ENCODE measurements at regions not wholly inside any gene's neighbourhood (a gene's known extent, or its start where the extent isn't known, plus 50 kb on each side); places are given as distances from the start of the nearest gene placed in this dataset.

DNA sequence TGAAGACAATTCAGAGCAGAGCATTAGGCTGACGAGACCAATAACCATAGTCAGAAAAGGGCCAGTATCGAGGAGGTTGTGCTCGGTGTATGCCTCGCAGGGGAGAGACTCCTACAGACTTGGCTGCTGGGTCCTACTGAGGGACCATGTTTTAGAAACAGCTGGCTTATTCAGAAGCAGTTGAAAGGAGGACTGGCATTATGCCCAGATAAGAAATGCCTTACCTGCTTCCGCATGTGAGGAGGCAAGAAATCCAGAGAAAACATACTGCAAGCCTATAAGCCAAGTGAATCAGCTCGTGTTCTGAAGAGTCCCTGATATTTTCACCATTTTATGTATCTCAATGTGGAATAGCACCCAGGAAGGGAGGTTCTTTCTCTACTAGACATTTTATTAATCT lies 434.7 kb downstream of the GRB14 start:
- intact Hi-C loops (cut with DNase I): no loop called here
- Histone ChIP-seq H3K27me3 (no peaks in the 10 kb centered on the region), H3K4me1 (no peaks in the 10 kb centered on the region), H3K9me3 (no peaks in the 10 kb centered on the region), H3K36me3 (no peaks in the 10 kb centered on the region), H3K4me3 (no peak overlapping the region), H3K27ac (no peak overlapping the region)
- TF ChIP-seq POLR2A (IDR thresholded peaks at IDR 0.05): no peak
- TF ChIP-seq, protein P1, sequence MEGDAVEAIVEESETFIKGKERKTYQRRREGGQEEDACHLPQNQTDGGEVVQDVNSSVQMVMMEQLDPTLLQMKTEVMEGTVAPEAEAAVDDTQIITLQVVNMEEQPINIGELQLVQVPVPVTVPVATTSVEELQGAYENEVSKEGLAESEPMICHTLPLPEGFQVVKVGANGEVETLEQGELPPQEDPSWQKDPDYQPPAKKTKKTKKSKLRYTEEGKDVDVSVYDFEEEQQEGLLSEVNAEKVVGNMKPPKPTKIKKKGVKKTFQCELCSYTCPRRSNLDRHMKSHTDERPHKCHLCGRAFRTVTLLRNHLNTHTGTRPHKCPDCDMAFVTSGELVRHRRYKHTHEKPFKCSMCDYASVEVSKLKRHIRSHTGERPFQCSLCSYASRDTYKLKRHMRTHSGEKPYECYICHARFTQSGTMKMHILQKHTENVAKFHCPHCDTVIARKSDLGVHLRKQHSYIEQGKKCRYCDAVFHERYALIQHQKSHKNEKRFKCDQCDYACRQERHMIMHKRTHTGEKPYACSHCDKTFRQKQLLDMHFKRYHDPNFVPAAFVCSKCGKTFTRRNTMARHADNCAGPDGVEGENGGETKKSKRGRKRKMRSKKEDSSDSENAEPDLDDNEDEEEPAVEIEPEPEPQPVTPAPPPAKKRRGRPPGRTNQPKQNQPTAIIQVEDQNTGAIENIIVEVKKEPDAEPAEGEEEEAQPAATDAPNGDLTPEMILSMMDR (IDR thresholded peaks at IDR 0.05): no peak
- no peak for TF ChIP-seq POLR2AphosphoS5 (IDR thresholded peaks at IDR 0.05; ENCODE audit: insufficient read depth in 1 of 2, low read depth in 1 of 2)
- DNase-seq (ENCODE audit: extremely low spot score in 2 of 2): no peak

DNA sequence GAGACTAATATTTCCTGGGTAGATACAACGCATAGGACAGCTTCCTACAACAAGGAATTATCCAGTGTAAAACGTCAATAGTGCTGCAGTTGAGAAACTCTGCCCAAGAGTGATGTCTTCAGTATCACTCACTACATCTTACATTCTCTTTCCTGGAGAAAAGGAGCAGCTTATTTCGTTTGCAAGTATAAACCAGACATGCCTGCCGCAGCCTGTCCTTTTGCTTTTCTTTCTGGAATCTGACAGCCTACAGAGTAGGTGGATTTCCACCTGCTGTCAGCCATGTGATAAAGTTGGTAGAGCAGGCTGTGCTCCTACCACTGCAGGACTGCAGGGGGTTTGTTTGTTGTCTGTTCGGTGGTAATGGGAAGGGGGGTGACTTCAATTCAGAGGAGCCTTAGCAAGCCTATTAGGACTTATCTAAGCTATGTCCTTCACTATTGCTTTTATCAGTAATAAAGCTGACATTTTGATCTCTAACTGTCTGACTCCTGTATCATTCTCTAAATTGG lies 439.1 kb downstream of the GRB14 start:
- Histone ChIP-seq H3K27ac (no peak overlapping the region), H3K9me3 (no peaks in the 10 kb centered on the region), H3K27me3 (no peaks in the 10 kb centered on the region), H3K4me1 (no peaks in the 10 kb centered on the region), H3K4me3 (no peak overlapping the region), H3K36me3 (no peaks in the 10 kb centered on the region)
- intact Hi-C loops (cut with DNase I): no loop called here
- DNase-seq (ENCODE audit: extremely low spot score in 2 of 2): no peak
- no peak for TF ChIP-seq POLR2A (IDR thresholded peaks at IDR 0.05)
- TF ChIP-seq, protein P1 (IDR thresholded peaks at IDR 0.05): no peak
- TF ChIP-seq POLR2AphosphoS5 (IDR thresholded peaks at IDR 0.05; ENCODE audit: insufficient read depth in 1 of 2, low read depth in 1 of 2): no peak

DNA sequence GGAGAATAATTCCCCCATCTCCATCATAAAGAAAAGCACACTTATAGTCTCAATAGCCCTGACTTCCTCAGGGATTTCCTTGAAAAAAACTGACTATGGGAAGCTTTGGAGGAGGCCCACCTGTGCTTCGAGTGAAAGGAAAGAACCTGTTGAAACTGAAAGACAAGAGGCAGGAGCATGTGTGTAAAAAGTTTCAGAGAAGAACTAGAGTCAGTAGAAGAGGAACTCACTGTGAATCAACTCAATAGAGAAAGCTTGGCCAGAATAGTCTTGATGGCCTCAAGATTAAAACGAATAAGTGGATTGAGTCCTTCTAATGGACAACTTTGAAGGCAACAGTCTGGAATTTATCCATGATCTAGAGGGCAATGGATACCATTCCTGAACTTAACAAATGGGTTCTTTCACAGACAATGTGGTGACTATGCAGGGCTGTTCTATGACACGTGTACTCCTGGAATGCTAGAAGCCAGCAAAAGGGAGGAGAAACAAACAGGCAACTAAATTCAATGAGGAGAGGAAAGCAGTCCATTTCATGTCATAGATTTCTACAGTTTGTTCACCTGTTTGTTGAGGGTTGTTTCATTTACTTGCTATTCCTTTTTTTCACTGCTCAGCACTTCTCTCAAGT lies 442.3 kb downstream of the GRB14 start:
- no peaks in the 10 kb centered on the region for H3K4me1 ChIP-seq
- no peak overlapping the region for H3K4me3 ChIP-seq
- no peaks in the 10 kb centered on the region for H3K36me3 ChIP-seq
- intact Hi-C loops (cut with DNase I): no loop called here
- TF ChIP-seq, protein P1 (IDR thresholded peaks at IDR 0.05): no peak
- no peak for TF ChIP-seq POLR2AphosphoS5 (IDR thresholded peaks at IDR 0.05; ENCODE audit: insufficient read depth in 1 of 2, low read depth in 1 of 2)
- no peak for TF ChIP-seq POLR2A (IDR thresholded peaks at IDR 0.05)
- H3K9me3 ChIP-seq: no peaks in the 10 kb centered on the region
- no peaks in the 10 kb centered on the region for H3K27me3 ChIP-seq
- no peak overlapping the region for H3K27ac ChIP-seq
- DNase-seq (ENCODE audit: extremely low spot score in 2 of 2): no peak

DNA sequence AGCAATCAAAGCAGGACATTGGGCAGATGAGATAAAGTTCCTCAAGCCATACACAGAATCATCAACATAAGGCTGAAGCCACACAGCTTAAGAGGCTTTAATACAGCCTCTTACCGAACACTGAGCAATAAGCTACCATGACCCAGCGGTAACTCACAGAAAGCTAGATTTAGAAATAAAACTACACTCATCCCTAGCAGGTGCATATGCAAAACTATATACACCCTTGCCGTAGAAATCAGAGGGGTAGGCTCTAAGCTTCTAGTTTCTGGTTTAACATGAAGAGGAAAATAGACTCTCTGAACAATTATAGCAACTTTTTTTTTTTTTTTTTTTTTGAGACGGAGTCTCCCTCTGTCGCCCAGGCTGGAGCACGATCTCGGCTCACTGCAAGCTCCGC lies 428.8 kb upstream of the FIGN start:
- Histone ChIP-seq H3K4me1 (no peaks in the 10 kb centered on the region), H3K4me3 (no peak overlapping the region), H3K27ac (no peak overlapping the region), H3K9me3 (no peaks in the 10 kb centered on the region), H3K27me3 (no peaks in the 10 kb centered on the region), H3K36me3 (no peaks in the 10 kb centered on the region)
- TF ChIP-seq POLR2AphosphoS5 (IDR thresholded peaks at IDR 0.05; ENCODE audit: insufficient read depth in 1 of 2, low read depth in 1 of 2) (no peak), POLR2A (IDR thresholded peaks at IDR 0.05) (no peak)
- TF ChIP-seq, protein P1 (IDR thresholded peaks at IDR 0.05): no peak
- no peak for DNase-seq (ENCODE audit: extremely low spot score in 2 of 2)
- intact Hi-C loops (cut with DNase I): no loop called here

DNA sequence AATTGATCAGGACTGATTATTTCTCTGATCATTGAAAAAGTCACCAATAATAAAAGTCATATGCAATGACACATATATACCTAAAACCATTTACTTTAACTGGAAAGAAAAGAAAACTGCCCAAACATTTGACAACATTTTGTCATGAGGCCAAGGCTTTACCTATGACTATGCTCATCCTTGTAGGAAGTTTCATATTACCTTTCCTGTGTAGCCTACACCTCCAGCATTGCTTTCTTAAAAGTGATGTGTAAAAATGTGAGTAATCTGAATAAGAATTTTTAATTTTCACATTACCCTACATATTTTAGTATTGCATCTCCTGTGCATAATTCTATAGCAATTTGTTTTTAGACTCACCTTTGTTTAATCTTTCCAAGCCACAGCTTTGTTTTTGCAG lies 419.8 kb upstream of the FIGN start:
- Histone ChIP-seq H3K36me3 (no peaks in the 10 kb centered on the region), H3K4me1 (no peaks in the 10 kb centered on the region), H3K4me3 (no peak overlapping the region), H3K9me3 (no peaks in the 10 kb centered on the region), H3K27me3 (no peaks in the 10 kb centered on the region), H3K27ac (no peak overlapping the region)
- intact Hi-C loops (cut with DNase I): no loop called here
- no peak for DNase-seq (ENCODE audit: extremely low spot score in 2 of 2)
- TF ChIP-seq POLR2AphosphoS5 (IDR thresholded peaks at IDR 0.05; ENCODE audit: insufficient read depth in 1 of 2, low read depth in 1 of 2) (no peak), POLR2A (IDR thresholded peaks at IDR 0.05) (no peak)
- TF ChIP-seq, protein P1 (IDR thresholded peaks at IDR 0.05): no peak

Data from vagina (tissue), 2 donors.